GM18499 (cell line): ENCODE measurements at regions not wholly inside any gene's neighbourhood (a gene's known extent, or its start where the extent isn't known, plus 50 kb on each side); places are given as distances from the start of the nearest gene placed in this dataset.
A peak's percentile ranks its signal among the peaks of the same experiment; 100 is the strongest.
"Not testable (repeated sequence)": the region's sequence is repeated elsewhere in the genome, so short reads cannot be mapped to it uniquely, and the experiment has no call there.

ENCODE experiments used
- ATAC-seq: cut with Tn5 transposase; IDR thresholded peaks from one replicate; pipeline ENCODE4 v1.9.1; 2021; ENCODE audit warnings: moderate number of reproducible peaks; ENCODE audit not compliant: insufficient read depth, unreplicated experiment

DNA sequence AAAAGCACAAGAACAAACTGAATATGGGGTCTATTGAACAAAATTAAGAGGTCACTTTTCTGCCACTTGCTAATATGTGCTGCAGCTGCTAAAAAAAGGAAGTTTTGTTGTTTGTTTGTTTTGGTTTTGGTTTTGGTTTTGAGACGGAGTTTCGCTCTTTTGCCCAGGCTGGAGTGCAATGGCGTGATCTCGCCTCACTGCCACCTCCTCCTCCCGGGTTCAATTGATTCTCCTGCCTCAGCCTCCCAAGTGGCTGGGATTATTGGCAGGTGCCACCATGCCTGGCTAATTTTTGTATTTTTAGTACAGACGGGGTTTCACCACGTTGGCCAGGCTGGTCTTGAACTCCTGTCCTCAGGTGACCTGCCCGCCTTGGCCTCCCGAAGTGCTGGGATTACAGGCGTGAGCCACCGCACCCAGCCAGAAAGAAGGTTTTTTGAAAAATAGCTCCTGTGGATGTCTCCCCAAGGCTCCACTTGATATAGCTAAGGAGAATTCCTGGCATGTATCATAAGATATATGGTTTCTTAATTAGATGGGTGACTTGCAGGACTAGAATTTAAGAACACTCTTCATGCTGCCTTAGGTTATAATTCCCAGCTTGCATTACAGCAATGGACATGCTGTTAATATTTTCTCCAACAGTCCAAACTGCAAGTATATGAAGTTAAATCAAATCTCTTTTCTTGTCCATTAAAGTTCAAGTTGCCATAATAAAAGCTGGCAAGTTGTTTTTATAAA is 237.6 kb upstream of the AMIGO2 start:
- peak; percentile 47 for ATAC-seq

DNA sequence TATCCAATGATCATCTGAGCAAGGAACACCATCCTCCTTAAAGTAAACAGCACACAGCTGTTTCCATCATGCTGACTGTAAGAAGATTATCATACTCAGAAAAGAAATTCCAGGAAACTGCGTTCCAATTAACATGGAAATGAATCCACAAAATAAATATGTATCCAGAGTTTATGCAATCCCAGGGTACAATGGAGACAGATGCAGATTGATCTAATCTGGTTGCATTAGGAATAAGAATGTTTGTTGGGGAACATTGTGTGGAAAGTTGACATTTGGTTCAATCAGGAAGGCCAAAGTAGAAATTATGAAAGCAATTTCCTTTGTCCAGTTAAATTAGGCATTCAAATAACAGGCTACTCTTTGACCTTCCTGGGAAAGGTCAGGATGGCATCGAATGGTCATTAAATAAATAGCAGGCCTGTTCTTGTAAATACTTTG is 236.9 kb upstream of the AMIGO2 start:
- no peak for ATAC-seq

DNA sequence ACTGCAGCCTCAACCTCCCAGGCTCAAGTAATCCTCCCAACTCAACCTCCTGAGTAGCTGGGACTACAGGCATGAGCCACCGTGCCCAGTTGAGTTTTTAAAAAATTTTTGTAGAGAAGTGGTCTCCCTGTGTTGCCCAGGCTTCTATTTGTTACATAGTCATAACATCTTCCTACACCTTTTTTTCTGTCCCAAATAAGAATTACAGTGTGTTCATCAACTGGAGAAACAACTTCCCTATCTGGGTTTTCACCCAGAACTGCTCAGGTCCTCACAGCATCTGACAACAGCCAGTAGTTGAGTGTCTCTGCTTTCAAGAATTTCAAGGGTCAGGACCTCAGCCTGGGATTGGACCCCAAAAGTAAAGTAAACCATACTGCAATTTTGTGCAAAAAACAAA is 235.2 kb upstream of the AMIGO2 start:
- ATAC-seq: no peak

DNA sequence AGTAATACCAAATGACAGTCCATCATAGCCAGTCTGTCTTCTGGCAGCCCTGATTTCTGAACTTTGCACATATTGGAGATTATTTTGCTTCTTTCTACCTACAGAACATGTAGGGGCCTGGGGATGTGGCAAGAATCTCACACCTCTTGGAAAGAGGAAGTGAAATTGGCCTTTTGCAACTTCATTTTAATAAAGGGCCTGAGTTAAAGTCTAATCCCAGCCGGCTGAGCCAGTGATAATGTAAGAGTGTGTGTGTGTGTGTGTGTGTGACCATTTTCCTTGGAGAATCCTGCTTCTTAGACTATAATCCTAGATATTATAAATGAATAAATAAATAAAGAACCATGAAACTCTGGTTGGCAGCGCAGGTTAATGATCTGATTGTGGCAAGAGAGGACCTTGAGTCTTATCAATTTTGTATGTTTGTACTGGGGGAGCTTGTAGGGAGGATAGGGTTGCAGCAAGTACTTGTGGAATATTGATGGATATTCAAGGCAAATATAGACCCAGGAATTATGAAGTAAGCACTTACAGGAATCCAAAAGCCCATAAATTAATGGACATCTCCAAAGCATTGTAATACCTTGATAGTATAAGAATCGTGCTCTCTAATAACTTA is 233.2 kb upstream of the AMIGO2 start:
- peak; percentile 53 for ATAC-seq

DNA sequence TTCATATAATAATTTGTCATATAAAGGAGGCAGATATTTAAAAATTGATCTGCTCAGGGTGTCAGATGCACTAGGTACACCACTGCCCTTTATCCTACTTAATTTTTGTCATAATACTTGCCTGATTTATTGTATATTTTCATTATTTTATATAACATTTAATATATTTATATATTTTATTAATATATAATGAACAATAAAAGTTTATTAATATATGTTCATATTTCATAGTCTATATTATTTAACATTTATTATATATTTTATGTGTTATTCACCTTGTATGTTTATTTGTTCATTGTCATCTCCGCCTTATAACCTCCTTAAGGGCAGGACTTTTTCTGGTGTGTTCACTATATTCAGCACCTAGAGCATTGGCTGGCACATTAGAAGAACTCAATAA is 232.4 kb upstream of the AMIGO2 start:
- ATAC-seq: no peak

DNA sequence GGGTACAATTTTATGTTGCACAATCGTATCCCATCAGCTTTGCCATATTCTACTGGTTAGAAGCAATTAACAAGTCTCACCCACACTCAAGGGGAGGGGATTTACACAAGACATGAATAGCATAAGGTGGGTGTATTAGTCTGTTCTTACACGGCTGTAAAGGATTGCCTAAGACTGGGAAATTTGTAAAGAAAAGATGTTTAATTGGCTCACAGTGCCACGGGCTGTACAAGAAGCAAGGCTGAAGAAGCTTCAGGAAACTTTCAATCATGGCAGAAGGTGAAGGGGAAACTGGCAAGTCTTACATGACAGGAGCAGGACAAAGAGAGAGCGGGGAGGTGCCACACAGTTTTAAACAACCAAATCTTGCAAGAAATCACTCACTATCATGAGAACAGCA is 231.8 kb upstream of the AMIGO2 start:
- ATAC-seq: no peak

DNA sequence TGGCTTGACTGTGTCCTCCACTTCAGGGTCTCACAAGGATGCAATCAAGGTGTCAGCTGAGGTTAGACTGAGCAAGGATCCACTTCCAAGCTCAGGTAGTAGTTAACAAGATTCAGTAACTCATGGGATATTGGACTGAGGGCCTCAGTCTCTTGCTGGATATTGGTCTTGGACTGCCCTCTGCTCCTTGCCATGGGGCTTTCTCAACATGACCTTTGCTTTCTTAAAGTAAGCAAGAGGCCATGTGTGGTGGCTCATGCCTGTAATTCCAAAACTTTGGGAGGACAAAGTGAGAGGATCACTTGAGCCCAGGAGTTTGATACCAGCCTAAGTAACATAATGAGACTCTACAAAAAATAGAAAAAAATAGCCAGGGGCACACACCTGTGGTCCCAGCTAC is 231.3 kb upstream of the AMIGO2 start:
- no peak for ATAC-seq

DNA sequence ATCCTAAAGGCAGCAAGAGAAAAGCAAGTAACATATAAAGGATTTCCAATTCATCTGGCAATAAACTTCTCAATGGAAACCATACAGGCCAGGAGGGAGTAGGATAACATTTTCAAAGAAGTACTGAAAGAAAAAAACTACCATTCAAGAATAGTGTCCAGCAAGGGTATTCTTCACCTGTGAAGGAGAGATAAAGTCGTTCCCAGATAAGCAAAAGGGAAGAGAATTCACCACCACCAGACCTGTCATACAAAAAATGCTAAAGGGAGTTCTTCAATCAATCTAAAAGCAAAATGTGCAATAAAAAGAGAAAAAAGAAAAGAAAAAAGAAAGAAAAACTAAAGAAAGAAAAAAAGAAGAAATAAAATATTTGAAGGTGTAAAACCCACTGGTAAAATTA is 228.9 kb upstream of the AMIGO2 start:
- ATAC-seq: no peak

DNA sequence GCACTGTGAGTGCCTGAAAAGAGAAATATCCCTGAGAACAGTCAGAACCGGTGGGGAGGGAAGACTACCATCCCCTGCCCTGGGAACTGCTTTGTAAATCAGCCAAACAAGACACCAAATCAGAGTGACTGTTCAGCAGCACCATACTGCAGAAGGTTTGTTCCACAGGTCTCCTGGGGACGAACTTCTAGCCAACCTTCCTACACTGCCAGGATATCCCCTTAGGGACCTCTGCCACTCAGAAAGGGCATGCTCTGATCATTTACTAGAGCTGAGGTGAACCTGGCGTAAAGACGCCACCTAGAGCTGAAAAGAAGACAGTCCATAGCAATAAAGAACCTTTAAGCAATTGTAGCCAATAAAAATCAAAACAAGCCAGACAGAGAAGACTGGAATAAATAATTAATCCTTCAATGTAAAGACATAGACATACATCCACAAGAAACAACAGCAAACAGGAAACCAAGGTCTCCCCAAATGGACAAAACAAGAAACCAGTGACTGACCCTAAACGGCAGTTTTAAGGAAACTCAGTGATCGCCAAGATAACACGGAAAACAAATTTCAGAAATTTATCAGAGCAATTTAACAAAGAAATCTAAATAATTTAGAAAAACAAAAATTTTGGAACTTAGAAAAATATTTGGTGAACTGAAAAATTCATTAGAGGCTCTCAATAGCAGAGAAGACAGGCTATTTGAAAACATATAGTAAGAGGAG is 228.1 kb upstream of the AMIGO2 start:
- ATAC-seq: no peak

DNA sequence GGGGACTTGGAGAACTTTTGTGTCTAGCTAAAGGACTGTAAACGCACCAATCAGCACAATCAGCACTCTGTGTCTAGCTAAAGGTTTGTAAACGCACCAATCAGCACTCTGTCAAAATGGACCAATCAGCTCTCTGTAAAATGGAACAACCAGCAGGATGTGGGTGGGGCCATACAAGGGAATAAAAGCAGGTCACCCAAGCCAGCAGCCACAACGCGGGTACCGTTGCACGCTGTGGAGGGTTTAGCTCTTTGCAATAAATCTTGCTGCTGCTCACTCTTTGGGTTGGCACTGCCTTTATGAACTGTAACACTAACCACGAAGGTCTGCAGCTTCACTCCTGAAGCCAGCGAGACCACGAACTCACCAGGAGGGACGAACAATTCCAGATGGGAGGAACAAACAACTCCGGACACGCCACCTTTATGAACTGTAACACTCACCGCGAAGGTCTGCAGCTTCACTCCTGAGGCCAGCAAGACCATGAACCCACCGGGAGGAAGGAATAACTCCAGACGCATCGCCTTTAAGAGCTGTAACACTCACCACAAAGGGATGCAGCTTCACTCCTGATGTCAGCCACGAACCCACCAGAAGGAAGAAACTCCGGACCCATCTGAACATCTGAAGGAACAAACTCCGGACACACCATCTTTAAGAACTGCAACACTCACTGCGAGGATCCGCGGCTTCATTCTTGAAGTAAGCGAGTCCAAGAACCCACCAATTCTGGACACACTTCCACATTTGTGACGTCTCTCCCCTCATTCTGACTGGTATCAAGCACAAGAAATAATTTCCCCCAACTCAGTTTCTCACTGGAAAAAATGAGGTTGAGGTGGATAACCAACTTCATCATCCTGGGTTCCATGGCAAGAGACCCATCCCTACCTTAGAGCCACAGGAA is 227.3 kb upstream of the AMIGO2 start:
- not testable (repeated sequence) for ATAC-seq

DNA sequence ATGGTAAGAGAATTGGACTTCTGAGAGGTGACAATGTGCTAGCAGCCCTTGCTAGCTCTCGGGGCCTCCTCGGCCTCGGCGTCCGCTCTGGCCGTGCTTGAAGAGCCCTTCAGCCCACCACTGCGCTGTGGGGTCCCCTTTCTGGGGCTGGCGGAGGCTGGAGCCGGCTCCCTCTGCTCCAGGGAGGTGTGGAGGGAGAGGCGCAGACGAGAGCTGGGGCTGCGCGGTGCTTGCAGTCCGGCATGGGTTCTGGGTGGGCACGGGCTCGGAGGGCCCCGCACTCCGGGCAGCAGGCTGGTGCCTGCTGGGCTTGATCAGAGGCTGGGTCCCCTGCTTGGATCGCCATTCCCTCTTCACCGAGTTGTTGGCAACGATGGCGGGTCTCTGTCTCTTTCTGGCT is 226.4 kb upstream of the AMIGO2 start:
- ATAC-seq: no peak

DNA sequence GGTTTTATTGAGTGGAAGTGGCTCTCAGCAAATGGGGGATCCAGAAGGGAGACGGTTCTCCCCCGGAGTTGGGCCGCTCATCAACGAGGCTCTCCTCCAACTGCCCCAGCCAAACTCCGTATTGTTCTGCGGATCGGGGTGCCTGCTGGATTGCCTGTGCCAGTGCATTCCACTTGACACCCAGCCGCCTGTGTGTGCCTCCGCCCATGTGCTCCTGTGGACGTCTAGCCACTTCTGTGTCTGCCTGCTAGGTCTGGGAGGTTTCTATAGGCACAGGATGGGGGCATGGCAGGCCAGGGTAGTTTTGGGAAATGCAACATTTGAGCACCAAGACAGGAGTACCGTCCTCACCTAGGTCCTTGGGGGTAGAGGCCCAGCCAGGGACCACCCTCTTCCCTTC is 225.7 kb upstream of the AMIGO2 start:
- no peak for ATAC-seq

DNA sequence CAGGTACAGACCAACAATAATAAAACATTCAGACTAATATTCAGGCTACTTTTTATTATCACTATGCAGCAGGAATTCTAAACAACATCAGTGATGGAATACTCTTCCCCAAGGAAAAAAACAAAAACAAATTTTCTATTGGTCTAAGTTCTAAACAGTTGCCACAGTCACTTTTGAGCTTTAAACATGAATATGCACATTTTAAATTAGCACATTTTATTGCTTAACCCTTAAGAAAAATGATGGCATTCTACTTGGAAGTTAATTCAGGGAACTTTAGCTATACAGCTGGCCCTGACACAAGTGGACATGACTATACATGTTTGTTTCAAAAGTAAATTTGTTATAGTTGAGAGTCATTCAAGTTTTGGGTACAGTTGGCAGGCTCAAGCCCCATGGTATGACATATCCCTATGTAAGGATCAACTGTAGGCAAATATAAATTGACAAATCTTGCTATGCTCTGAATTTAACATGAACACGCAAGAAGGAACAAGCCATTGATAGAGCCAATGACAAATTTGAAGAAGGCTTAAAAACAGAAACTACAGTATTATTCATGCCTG is 224.3 kb upstream of the AMIGO2 start:
- ATAC-seq: no peak

DNA sequence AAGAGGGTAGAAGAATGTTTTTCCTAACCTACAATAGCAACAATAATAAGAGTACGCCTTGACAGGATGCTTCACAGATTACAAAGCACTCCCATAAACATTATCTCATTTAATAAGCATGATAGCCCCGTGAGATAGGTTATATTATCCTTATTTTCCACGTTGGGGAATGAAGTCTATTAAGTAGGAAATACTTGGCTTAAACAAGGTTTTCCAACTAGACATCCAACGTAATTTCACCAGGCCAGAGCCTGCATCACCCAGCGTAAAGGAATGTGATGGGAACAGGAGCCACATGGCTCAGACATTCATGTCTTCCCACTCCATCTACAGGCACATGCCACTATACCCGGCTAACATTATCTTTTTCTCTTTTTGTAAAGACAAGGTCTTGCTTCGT is 223.4 kb upstream of the AMIGO2 start:
- no peak for ATAC-seq

DNA sequence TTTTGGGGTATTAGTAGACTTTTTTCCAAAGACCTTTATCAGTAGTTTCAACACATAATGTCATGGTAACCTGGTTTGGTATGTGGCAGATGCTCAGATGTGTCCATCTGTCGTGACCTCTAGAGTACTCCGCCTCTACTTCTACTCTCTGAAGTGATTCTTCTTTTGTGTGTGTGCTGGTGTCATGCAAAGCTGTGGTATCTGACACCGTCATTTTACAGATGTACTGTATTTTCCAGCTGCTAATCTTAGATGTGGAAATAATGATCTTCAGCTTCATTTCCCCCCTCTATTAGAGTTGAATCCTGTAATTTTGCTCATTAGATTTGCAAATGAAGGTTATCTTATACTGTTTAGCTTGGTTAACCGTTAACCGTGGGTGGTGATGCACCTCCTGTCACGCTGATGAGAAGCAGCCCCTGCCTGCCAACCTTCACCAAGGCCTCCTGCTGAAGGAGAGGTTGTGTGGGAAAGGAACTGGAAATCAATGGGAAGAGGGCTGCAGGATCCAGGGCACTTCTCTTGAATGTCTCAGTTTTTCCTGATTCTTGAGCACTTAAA is 222.4 kb upstream of the AMIGO2 start:
- no peak for ATAC-seq

DNA sequence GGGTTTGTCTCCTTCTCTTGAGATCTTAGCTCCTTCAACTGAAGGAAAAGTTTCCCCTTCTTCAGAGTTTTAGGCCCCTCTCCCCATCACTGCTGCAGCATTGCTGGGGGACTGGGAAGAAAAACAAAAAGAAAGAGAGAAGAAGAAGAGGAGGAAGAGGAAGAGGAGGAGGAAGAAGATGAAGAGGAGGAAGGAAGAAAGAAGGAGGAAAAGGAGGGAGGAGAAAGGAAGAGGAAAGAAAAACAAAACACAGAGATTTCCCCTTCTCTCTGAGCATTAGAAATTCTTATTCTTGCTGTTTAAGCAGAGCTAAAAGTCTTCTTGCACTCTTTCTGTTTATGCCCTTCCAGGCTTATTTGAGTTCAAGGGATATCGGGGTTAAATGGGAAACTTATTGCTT is 219.8 kb upstream of the AMIGO2 start:
- ATAC-seq: no peak

DNA sequence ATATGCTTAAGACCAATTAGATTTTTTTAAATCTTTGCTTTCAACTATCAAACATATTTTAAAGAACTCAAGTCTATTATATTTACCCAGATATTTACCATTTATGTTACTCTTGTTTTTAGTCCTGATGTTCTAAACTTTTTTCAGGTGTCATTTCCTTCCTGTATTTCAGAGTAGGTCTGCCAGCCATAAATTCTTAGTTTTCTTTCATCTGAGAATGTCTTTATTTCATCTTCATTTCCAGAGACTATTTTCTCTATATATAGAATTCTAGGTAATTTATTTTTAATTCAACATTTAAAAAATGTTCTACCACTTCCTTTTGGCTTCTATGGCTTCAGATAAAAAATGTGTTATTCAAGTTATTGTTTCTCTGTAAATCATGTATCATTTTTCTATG is 218.2 kb upstream of the AMIGO2 start:
- no peak for ATAC-seq

DNA sequence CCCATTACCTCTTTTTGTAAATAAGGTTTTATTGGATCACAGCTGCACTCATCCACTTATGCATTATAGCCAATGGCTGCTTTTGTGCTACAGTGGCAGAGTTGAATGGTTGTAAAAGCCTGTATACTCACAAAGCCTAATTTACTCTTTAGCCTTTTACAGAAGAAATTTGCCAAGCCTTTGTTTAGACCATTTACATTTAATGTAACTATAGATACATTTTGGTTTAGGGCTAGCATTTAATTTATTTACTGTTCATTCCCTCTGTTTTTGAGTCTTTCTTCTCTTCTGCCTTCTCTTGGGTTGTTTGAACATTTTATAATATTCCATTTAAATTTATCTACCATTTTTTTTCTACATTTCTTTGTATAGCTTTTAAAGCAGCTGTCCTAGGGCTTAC is 217.1 kb upstream of the AMIGO2 start:
- ATAC-seq: no peak

DNA sequence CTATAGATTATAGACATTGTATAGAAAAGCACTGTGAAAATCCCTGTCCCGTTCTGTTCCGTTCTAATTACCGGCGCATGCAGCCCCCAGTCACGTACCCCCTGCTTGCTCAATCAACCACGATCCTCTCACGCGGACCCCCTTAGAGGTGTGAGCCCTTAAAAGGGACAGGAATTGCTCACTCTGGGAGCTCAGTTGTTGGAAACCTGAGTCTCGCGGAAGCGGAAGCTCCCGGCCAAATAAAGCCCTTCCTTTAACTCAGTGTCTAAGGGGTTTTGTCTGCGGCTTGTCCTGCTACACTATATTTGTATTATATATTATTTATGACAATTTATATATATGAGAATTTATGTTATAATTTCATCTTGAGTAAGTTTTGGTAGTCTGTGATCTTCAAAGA is 213.6 kb upstream of the AMIGO2 start:
- no peak for ATAC-seq

DNA sequence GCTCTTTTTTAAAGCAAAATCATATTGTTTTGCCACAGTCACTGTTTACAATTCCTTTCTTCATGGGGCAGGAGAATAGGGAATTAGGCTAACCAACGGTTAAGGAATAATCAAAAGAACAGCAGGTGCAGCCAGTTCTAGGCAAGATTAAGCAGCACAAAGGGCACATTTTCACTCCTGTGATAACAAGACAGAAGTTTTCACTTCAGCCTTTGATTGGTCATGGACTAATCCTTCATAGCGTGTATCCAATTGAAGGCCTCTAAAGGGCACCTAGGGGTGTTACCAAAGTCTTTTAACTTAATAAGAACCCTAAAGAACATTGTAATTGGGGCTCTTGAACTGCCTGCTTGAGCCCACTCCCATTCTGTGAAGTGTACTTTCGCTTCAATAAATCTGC is 206.9 kb upstream of the AMIGO2 start:
- ATAC-seq: no peak
